ENCODE measurements at regions not wholly inside any gene's neighbourhood (a gene's known extent, or its start where the extent isn't known, plus 50 kb on each side); places are given as distances from the start of the nearest gene placed in this dataset.
"Not testable (repeated sequence)": the region's sequence is repeated elsewhere in the genome, so short reads cannot be mapped to it uniquely, and the experiment has no call there.

DNA sequence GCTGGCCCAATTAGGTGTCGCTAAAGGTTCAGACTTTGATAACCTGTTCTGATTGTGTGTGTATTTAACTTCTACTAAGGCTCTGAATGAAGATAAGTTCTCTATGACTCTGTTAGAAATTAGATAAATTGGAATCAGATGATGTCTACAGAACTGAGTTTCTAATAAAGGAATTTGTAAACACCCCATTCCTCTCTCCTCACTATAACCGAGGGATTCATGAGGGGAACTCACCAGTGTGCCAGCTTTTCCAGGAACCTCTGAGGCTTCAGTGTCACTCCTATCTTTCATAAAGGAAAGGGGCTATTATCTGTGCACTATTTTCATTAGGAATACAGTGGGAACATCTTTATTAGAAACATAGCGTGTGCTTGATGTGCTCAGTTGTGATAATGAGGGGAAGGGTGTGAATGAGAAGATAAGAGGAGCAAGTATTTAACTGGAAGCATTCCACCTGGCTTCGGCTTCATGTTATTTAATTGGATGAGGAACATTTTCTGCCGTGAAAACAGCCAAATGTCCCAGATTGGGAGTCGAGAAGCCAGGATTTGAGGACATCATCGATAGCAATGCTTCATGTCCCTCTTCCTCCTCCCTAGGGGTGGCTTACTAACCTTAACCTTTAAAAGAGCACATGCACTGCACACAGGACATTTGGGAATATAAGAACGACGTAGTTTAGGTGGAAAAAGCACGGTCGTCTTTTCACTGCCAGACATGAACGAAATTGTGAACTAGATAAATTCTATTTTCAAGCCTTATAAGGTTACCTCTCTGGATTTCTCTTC is 84.8 kb upstream of the TCF4 start:
- DNase-seq (ENCODE audit: low spot score in 2 of 2) = no peak
- H3K4me3 ChIP-seq = no peak overlapping the region
- H3K4me1 ChIP-seq = no peaks in the 10 kb centered on the region
- H3K27me3 ChIP-seq (ENCODE audit: low read depth) = peaks cover 7% of the 10 kb centered on the region; the same call in 1 of the 2 replicates
- H3K9me3 ChIP-seq = no peaks in the 10 kb centered on the region
- H3K36me3 ChIP-seq (replicated peaks) = no peaks in the 10 kb centered on the region
- in situ Hi-C loops (cut with MboI; ENCODE audit: low sequenced_read_pairs) = no loop called here

DNA sequence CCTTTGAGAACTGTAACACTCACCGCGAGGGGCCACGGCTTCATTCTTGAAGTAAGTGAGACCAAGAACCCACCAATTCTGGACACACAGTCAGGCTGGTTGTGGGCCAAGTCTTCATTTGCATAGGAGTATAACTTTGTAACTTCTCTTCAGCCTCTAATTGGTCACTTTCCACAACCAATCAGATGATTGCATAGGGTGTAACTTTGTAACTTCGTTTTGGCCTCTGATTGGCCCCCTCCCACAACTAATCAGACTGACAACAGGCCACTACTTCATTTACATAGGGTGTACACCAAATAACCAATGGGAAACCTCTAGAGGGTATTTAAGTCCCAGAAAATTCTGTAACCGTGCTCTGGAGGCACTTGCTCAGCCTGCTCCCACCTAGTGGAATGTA is 77.5 kb upstream of the TCF4 start:
- in situ Hi-C loops (cut with MboI; ENCODE audit: low sequenced_read_pairs) = no loop called here
- no peaks in the 10 kb centered on the region for H3K4me1 ChIP-seq
- H3K4me3 ChIP-seq = no peak overlapping the region
- H3K27me3 ChIP-seq (ENCODE audit: low read depth) = peaks cover 8% of the 10 kb centered on the region
- H3K36me3 ChIP-seq (replicated peaks) = no peaks in the 10 kb centered on the region
- H3K9me3 ChIP-seq = no peaks in the 10 kb centered on the region
- no peak for DNase-seq (ENCODE audit: low spot score in 2 of 2)

DNA sequence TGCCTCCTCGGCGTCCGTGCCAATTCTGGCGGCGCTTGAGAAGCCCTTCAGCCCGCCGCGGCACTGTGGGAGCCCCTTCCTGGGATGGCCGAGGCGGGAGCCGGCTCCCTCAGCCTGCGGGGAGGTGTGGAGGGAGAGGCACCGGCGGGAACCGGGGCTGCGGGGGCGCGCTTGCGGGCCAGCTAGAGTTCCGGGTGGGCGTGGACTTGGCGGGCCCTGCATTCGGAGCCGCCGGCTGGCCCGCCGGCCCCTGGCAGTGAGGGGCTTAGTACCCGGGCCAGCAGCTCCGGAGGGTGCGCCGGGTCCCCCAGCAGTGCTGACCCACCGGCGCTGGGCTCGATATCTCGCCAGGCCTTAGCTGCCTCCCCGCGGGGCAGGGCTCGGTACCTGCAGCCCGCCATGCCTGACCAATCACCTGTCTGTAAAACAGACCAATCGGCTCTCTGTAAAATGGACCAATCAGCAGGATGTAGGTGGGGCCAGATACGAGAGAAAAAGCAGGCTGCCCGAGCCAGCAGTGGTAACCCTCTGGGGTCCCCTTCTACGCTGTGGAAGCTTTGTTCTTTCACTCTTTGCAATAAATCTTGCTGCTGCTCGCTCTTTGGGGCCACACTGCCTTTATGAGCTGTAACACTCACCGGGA is 76.9 kb upstream of the TCF4 start:
- DNase-seq (ENCODE audit: low spot score in 2 of 2); H3K4me3 ChIP-seq; H3K9me3 ChIP-seq; H3K36me3 ChIP-seq (replicated peaks); H3K4me1 ChIP-seq; in situ Hi-C loops (cut with MboI; ENCODE audit: low sequenced_read_pairs): not testable (repeated sequence)
- H3K27me3 ChIP-seq (ENCODE audit: low read depth) = peaks cover 13% of the 10 kb centered on the region

DNA sequence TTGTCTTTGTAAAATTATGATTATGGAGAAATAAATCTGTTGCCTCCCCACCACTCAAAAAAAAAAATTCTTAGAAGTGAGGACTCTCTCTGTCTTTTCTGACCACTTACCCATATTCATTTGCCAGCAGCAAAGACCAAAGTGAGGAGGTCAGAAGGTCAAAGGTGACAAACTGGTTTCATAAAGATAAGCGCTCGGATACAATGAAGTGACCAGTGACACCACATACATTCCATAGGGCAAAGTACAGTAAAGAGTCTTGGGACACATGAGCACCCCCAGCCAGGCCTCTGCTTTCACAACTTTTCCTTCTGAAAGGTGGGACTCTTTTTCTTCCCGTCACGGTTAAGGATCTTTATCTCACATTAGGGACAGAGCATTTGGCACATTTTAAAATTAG is 75.9 kb upstream of the TCF4 start:
- no peaks in the 10 kb centered on the region for H3K4me1 ChIP-seq
- no peak overlapping the region for H3K4me3 ChIP-seq
- in situ Hi-C loops (cut with MboI; ENCODE audit: low sequenced_read_pairs) = no loop called here
- peaks cover 13% of the 10 kb centered on the region for H3K27me3 ChIP-seq (ENCODE audit: low read depth)
- H3K9me3 ChIP-seq = no peaks in the 10 kb centered on the region
- no peak for DNase-seq (ENCODE audit: low spot score in 2 of 2)
- no peaks in the 10 kb centered on the region for H3K36me3 ChIP-seq (replicated peaks)

DNA sequence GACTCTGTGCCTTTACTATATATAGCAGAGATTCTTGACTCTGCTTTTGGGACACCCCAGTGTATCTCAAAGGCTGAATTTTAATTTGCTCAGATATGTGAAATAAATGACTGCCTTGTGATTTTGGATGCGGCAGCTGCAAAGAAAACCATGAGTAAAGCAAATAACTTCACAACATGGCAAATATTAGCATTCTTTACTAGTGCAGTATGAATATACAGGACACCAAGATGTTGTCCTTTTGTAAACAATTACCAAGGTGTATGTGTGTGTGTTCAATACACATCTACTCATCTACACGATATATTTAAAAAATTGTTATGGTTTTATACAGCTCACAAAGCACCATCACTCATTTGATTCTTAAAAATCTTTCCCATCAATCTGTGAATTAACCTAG is 70.6 kb upstream of the TCF4 start:
- peaks cover 14% of the 10 kb centered on the region for H3K27me3 ChIP-seq (ENCODE audit: low read depth)
- no peaks in the 10 kb centered on the region for H3K9me3 ChIP-seq
- H3K4me1 ChIP-seq = no peaks in the 10 kb centered on the region
- no peak for DNase-seq (ENCODE audit: low spot score in 2 of 2)
- no peaks in the 10 kb centered on the region for H3K36me3 ChIP-seq (replicated peaks)
- in situ Hi-C loops (cut with MboI; ENCODE audit: low sequenced_read_pairs) = no loop called here
- H3K4me3 ChIP-seq = no peak overlapping the region

DNA sequence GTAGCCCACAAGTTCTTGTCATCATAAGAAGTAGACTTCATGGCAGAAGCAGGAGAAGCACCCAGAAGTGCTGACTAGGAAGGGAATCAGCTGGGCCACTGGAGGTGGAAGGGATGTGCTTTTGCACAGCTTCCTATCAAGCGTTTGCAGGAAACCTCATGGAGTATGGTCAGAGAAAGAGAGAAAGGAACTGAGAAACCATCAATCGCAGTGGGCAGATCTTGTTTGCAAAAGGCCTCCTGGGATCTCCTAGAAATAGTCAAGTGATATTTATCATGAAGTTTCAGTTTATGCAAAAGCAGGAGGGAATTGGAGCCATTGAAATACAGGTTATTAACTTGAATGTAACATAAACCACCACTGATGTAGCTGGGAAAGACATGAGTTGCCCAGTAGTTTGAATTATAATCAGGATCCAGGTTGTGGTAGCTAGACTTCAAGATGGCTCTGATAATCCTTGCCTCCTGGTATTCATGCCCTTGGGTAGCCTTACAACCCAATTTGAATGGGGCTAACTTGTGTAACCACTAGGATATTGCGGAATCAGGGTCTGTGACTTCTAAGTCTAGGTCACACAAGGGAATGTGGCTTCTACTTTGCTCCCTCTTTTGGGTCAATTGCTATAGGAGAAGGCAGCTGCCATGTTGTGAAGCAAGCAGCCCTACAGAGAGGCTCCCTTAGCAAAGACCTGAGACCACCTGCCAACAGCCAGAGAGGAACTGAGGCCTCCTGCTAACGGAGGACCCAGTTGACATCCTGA is 69.8 kb upstream of the TCF4 start:
- no peaks in the 10 kb centered on the region for H3K9me3 ChIP-seq
- in situ Hi-C loops (cut with MboI; ENCODE audit: low sequenced_read_pairs) = no loop called here
- DNase-seq (ENCODE audit: low spot score in 2 of 2) = no peak
- H3K4me3 ChIP-seq = no peak overlapping the region
- H3K36me3 ChIP-seq (replicated peaks) = no peaks in the 10 kb centered on the region
- H3K4me1 ChIP-seq = no peaks in the 10 kb centered on the region
- peaks cover 14% of the 10 kb centered on the region for H3K27me3 ChIP-seq (ENCODE audit: low read depth)

DNA sequence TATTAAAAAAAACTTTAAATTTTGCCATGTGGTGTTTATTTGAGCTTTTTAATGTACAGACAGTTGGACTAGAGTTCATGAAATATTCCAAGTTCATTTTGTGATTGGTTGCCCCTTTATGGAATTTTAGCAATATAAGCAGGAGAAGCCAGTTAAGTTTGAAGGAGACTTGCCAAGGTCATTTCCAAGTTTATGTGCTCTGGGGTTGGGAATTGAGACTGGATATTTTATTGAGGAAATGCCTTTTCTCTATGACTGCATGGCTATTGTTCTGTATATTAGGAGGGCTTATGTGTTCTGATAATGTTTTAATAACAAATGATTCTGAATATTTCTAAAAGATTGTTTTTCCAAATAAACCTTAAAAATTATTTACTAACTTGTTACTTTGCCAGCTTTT is 67.0 kb upstream of the TCF4 start:
- H3K4me1 ChIP-seq = no peaks in the 10 kb centered on the region
- H3K36me3 ChIP-seq (replicated peaks) = no peaks in the 10 kb centered on the region
- in situ Hi-C loops (cut with MboI; ENCODE audit: low sequenced_read_pairs) = no loop called here

DNA sequence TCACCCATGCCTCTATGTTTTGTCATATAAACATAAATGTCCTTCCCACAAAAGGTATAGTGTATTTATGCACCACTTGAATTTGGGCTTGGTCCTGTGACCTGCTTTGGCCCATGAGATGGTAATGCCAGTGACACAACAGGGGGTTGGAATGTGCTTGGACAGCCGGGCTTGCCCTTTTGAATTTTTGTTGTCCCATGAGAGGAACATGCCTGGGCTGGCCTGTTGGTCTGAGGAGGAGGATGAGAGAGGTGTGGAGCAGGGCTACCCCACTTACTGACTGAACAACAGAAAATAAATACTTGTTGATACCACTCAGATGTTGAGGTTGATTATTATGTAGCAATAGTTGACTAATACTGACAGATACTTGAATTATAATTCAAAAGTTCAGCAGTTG is 63.2 kb upstream of the TCF4 start:
- Histone ChIP-seq H3K27me3 (ENCODE audit: low read depth) (no peaks in the 10 kb centered on the region), H3K36me3 (replicated peaks) (no peaks in the 10 kb centered on the region), H3K9me3 (no peaks in the 10 kb centered on the region), H3K4me3 (no peak overlapping the region), H3K4me1 (no peaks in the 10 kb centered on the region)
- DNase-seq (ENCODE audit: low spot score in 2 of 2) = no peak
- in situ Hi-C loops (cut with MboI; ENCODE audit: low sequenced_read_pairs) = no loop called here

More for the DNA sequence above, 67.0 kb upstream of the TCF4 start:
- no peaks in the 10 kb centered on the region for H3K9me3 ChIP-seq
- H3K4me3 ChIP-seq = no peak overlapping the region
- no peak for DNase-seq (ENCODE audit: low spot score in 2 of 2)
- peaks cover 3% of the 10 kb centered on the region; the same call in 1 of the 2 replicates for H3K27me3 ChIP-seq (ENCODE audit: low read depth)

DNA sequence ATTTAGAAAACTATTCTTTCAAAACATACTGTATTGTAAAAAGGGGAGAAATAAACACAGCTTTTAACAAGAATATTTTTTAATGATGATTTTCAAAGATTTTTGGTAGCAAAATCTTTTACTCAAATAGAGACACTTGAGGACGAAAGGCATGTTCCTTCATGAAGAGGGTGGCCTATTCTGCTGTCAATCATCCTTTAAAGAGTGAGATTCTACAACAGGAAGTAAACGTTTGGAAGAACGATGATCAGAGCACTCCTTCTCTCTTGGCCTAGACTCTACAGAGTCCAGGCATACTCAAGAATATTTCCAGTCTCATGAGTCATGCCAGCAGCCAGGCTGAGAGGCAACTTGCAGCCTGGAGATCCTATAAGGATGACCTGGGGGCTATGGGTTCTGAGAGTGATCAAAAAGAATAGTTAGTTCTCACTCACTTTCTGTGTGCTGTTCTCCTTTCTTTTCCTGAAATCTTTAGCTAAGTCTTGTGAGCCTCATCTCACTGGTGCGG is 62.4 kb upstream of the TCF4 start:
- Histone ChIP-seq H3K4me3 (no peak overlapping the region), H3K36me3 (replicated peaks) (no peaks in the 10 kb centered on the region), H3K9me3 (no peaks in the 10 kb centered on the region), H3K4me1 (no peaks in the 10 kb centered on the region), H3K27me3 (ENCODE audit: low read depth) (no peaks in the 10 kb centered on the region)
- DNase-seq (ENCODE audit: low spot score in 2 of 2) = no peak
- in situ Hi-C loops (cut with MboI; ENCODE audit: low sequenced_read_pairs) = no loop called here

DNA sequence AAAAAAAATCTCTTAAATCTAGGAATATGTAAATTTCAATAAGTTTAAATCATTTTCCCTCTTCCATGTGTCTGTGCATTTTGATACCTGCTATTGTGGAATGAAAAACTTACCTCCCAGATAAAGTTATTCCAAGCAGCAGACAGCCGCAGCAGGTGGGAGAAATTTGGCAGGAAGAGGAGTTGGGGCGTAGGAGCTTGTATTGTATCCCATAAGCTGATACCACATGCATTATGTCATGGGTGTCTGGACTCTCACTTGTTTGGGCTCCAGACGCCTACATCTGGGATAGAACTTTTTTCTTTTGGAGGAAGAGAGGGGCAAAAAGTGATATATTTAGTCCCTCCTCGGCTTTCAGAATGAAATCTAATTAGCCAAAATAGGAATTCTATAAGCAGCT is 59.3 kb upstream of the TCF4 start:
- Histone ChIP-seq H3K4me1 (no peaks in the 10 kb centered on the region), H3K9me3 (no peaks in the 10 kb centered on the region), H3K4me3 (no peak overlapping the region), H3K27me3 (ENCODE audit: low read depth) (no peaks in the 10 kb centered on the region), H3K36me3 (replicated peaks) (no peaks in the 10 kb centered on the region)
- in situ Hi-C loops (cut with MboI; ENCODE audit: low sequenced_read_pairs) = no loop called here
- DNase-seq (ENCODE audit: low spot score in 2 of 2) = no peak

DNA sequence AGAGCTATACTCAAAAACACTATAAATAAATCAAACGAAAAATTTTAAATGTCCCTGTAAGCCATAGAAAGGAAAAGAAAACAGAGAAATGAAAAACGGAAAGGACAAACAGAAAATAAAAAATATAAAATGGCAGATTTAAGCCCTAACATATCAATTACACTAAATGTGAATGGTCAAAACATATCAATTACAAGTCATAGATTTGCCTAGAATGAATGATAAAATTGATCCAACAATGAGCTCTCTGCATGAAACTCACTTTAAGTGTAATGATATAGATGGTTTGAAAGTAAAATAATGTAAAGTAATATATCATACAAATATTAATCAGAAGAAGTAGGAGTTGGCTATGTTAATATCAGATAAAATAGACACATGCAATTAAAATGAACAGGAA is 54.2 kb upstream of the TCF4 start:
- in situ Hi-C loops (cut with MboI; ENCODE audit: low sequenced_read_pairs) = no loop called here
- no peak overlapping the region for H3K4me3 ChIP-seq
- no peaks in the 10 kb centered on the region for H3K4me1 ChIP-seq
- no peaks in the 10 kb centered on the region for H3K27me3 ChIP-seq (ENCODE audit: low read depth)
- H3K9me3 ChIP-seq = no peaks in the 10 kb centered on the region; the same call in 1 of the 2 replicates
- DNase-seq (ENCODE audit: low spot score in 2 of 2) = no peak
- H3K36me3 ChIP-seq (replicated peaks) = no peaks in the 10 kb centered on the region

DNA sequence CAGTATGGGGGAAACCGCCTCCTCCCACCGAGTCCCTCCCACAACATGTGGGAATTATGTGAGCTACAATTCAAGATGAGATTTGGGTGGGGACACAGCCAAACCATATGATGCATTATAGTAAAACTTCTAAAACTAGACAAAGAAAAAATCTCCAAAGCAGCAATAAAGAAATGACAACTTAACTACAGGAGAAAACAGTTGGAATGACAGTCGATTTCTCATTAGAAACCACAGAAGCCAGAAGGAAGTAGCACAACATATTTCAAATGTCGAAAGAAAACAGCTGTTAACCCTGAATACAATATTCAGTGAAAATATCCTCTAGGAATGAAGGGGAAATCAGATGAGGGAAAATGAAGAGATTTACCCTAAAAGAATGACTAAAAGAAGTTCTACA is 53.5 kb upstream of the TCF4 start:
- no peak for DNase-seq (ENCODE audit: low spot score in 2 of 2)
- H3K4me1 ChIP-seq = no peaks in the 10 kb centered on the region
- no peaks in the 10 kb centered on the region for H3K36me3 ChIP-seq (replicated peaks)
- no peaks in the 10 kb centered on the region; the same call in 1 of the 2 replicates for H3K9me3 ChIP-seq
- no peak overlapping the region for H3K4me3 ChIP-seq
- in situ Hi-C loops (cut with MboI; ENCODE audit: low sequenced_read_pairs) = no loop called here
- no peaks in the 10 kb centered on the region for H3K27me3 ChIP-seq (ENCODE audit: low read depth)

Data from HAP-1 (cell line).